Mesodermal cell (in vitro differentiated cells): ENCODE measurements at regions not wholly inside any gene's neighbourhood (a gene's known extent, or its start where the extent isn't known, plus 50 kb on each side); places are given as distances from the start of the nearest gene placed in this dataset.

Experiments
- H3K27ac ChIP-seq: 2 replicates; pipeline ENCODE4 v1.7.0; 2013; ENCODE audit warnings: mild to moderate bottlenecking, low read depth, low read length, moderate library complexity; ENCODE audit not compliant: severe bottlenecking
- H3K36me3 ChIP-seq: 2 replicates; pipeline ENCODE4 v1.7.1; 2013; ENCODE audit warnings: mild to moderate bottlenecking, low read length, moderate library complexity; ENCODE audit not compliant: control insufficient read depth, insufficient read depth
- H3K4me1 ChIP-seq: one replicate; pipeline ENCODE4 v1.7.1; 2013; ENCODE audit warnings: mild to moderate bottlenecking, low read length; ENCODE audit not compliant: insufficient read depth, control insufficient read depth, poor library complexity, severe bottlenecking
- H3K4me3 ChIP-seq: 2 replicates; pipeline ENCODE4 v1.7.0; 2013; ENCODE audit warnings: low read length, control low read depth, mild to moderate bottlenecking; ENCODE audit not compliant: insufficient read depth, poor library complexity, severe bottlenecking; ENCODE audit errors: extremely low read depth
- H3K9me3 ChIP-seq: 2 replicates; pipeline ENCODE4 v1.7.1; 2013; ENCODE audit warnings: mild to moderate bottlenecking, low read length, moderate library complexity; ENCODE audit not compliant: control insufficient read depth
- WGBS, 2 experiments: methylation state at CpG; one replicate each; pipeline ENCODE4 v1.1.5; 2013; ENCODE audit warnings: missing lambda C conversion rate in 2 of 2; ENCODE audit not compliant: insufficient coverage in 2 of 2; 5-methylcytosine and 5-hydroxymethylcytosine counted together

DNA sequence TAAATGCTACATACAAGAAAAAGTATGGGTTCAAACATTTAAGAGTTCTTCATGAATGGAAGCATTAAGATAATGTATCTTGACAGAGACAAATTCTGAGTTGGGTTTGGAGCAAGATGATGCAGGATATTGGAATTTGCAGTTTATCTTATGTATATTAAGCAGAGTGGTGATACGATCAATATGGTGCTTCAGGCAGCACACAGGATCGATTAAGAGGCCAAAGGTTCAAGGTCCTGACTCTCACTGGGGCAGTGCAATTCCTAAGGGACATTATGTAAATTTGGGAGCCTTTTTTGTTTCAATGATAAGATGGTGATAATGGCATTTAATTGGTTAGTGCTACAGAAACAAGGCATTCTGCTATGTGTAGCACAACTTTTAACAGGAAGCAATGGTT, 381.9 kb downstream of the KCNJ3 start:
- Histone ChIP-seq H3K36me3 (no peaks in the 10 kb centered on the region), H3K4me1 (no peaks in the 10 kb centered on the region), H3K9me3 (no peaks in the 10 kb centered on the region), H3K4me3 (no peak overlapping the region), H3K27ac (no peak overlapping the region)
- 52 to 65% methylated on average over 2 of the region's 2 CpGs for WGBS, 2 experiments

GRCh38 chr2:155070489-155070888, 372.0 kb downstream of the KCNJ3 start:
- 100% methylated on average over 1 of the region's 1 CpG; no CpG with 5 or more reads in 1 of the 2 experiments for WGBS, 2 experiments
- no peaks in the 10 kb centered on the region for H3K4me1 ChIP-seq
- no peaks in the 10 kb centered on the region for H3K9me3 ChIP-seq
- H3K4me3 ChIP-seq = no peak overlapping the region
- H3K36me3 ChIP-seq = no peaks in the 10 kb centered on the region
- H3K27ac ChIP-seq = no peak overlapping the region

DNA sequence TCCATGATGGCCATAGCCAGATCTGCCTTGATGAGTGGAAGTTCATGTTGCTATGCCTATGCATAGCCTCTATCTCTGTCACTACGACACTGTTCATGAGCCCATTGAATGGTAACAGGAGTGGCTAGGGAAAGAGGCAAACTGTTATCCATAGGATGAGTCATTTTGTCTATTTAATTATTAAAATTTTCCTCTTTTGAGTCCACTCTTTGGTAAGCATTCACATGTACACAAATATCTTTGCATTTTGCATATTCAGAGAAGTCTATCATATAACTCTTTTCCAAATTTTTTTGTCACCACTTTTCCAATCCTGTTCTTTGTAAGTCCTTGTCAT, 364.4 kb downstream of the KCNJ3 start:
- Histone ChIP-seq H3K9me3 (no peaks in the 10 kb centered on the region), H3K27ac (no peak overlapping the region), H3K4me3 (no peak overlapping the region), H3K36me3 (no peaks in the 10 kb centered on the region), H3K4me1 (no peaks in the 10 kb centered on the region)
- no CpG with 5 or more reads among the region's 1 CpG for WGBS, 2 experiments

GRCh38 chr2:155062250-155062921, 363.9 kb downstream of the KCNJ3 start:
- Histone ChIP-seq H3K9me3 (no peaks in the 10 kb centered on the region), H3K4me3 (no peak overlapping the region), H3K27ac (no peak overlapping the region), H3K4me1 (no peaks in the 10 kb centered on the region), H3K36me3 (no peaks in the 10 kb centered on the region)
- WGBS, 2 experiments = 86 to 94% methylated on average over 1 to 2 of the region's 2 CpGs

DNA sequence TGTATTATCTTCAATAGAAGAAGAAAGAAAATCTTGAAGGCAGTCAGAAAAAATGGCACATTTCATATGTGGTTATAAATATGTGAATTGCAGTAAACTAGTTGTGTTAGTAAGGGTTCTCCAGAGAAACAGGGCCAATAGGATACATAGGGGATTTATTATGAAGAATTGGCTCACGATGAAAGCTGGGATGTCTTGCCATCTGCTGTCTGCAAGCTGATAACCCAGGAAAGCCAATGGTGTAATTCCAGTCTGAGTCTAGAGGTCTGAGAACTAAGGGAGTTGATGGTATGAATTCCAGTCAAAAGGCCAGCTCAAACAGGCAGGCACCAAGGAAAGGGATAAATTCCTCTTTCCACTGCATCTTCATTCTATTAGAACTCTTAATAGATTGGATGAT, 362.4 kb downstream of the KCNJ3 start:
- no peaks in the 10 kb centered on the region for H3K9me3 ChIP-seq
- H3K27ac ChIP-seq = no peak overlapping the region
- no peaks in the 10 kb centered on the region for H3K36me3 ChIP-seq
- H3K4me1 ChIP-seq = no peaks in the 10 kb centered on the region
- 85 to 90% methylated on average over 1 of the region's 1 CpG for WGBS, 2 experiments
- no peak overlapping the region for H3K4me3 ChIP-seq

- no peaks in the 10 kb centered on the region for H3K4me1 ChIP-seq
- no peak overlapping the region for H3K27ac ChIP-seq
- 82 to 100% methylated on average over 3 to 4 of the region's 5 CpGs for WGBS, 2 experiments
- H3K36me3 ChIP-seq = no peaks in the 10 kb centered on the region
- H3K9me3 ChIP-seq = no peaks in the 10 kb centered on the region
- no peak overlapping the region for H3K4me3 ChIP-seq
Measured at GRCh38 chr2:155054712-155055111, 356.2 kb downstream of the KCNJ3 start.

DNA sequence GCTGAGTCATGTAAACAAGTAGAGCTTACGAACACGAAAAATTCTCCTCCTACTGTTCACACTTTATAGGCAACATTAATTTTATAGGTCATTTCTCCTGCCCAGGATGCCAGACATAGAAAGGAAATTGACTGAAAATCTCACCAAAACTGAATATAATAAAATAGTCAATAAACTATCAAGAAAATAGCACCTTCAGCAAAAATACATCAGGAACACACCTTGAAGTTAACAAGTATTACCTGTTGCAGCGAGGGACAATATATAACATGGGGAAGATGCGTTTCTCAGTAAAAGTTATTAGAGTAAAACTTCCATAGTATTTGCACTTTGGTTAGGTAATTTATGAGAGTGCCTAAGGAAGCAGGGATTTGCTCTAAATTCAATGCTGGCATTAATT, 344.6 kb downstream of the KCNJ3 start:
- Histone ChIP-seq H3K27ac (no peak overlapping the region), H3K9me3 (no peaks in the 10 kb centered on the region), H3K4me1 (no peaks in the 10 kb centered on the region), H3K36me3 (no peaks in the 10 kb centered on the region), H3K4me3 (no peak overlapping the region)
- 100% methylated on average over 1 of the region's 4 CpGs; no CpG with 5 or more reads in 1 of the 2 experiments for WGBS, 2 experiments

DNA sequence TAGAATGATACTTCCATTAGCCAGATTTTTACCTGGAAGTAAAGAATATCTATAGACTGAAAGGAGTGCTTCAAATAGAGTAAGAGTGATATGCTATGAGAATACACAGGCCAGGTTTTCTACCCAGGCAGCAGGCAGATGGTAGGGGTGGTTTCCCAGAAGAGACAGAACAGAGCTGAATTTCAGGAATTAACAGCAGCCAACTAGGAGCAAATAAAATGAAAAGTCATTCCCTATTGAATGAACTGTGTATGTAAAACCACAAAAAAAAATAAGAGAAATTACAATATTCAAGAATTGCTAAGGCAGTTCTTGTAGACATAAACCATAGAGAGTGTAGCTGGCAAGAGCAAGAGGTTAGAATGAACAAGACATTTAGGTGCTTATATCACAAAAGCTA, 336.8 kb downstream of the KCNJ3 start:
- Histone ChIP-seq H3K4me1 (no peaks in the 10 kb centered on the region), H3K4me3 (no peak overlapping the region), H3K27ac (no peak overlapping the region), H3K36me3 (no peaks in the 10 kb centered on the region), H3K9me3 (no peaks in the 10 kb centered on the region)

DNA sequence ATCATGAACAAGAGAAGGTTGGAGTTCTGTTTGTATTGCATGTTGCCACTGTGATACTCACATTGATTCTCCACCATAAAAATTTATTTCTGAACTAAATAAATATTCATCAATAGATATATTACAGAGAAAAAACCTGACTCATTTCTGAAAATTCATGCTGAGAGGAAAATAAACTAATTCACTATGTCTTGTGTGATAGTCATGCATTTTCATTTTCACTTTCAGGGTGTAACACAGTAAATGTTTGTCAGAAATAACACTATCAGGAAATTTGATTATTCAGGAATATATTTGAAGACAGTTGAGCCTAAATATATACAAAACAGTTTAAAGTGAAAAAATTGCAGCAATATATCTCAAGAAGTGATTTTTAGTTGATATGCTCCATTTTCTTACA, 335.2 kb downstream of the KCNJ3 start:
- Histone ChIP-seq H3K4me3 (no peak overlapping the region), H3K27ac (no peak overlapping the region), H3K9me3 (no peaks in the 10 kb centered on the region), H3K36me3 (no peaks in the 10 kb centered on the region), H3K4me1 (no peaks in the 10 kb centered on the region)

DNA sequence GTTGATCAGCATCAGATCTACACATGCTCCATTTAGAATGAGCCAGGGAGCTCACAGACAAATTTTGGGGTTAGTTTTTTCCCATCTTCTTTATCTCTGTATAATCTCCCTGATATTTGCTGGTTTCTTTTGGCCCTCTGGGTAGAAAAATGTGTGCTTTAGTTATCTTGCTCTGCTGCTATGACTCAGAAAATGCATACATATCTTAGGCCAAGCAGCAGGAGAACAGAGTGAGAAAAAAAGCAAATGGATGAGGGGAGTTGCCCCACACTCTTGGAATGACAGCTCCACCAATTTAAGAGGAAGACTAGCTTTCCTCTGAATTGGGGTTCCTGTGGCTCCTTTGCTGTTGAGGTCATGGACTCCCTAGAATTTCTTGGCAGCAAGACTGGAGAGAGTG, 331.8 kb downstream of the KCNJ3 start:
- Histone ChIP-seq H3K27ac (no peak overlapping the region), H3K9me3 (no peaks in the 10 kb centered on the region), H3K4me1 (no peaks in the 10 kb centered on the region), H3K36me3 (no peaks in the 10 kb centered on the region), H3K4me3 (no peak overlapping the region)

- H3K4me3 ChIP-seq = no peak overlapping the region
- H3K4me1 ChIP-seq = no peaks in the 10 kb centered on the region
- H3K9me3 ChIP-seq = no peaks in the 10 kb centered on the region
- no peak overlapping the region for H3K27ac ChIP-seq
- H3K36me3 ChIP-seq = no peaks in the 10 kb centered on the region
- WGBS, 2 experiments = no CpG with 5 or more reads among the region's 1 CpG
Measured at GRCh38 chr2:155026651-155027174, 328.2 kb downstream of the KCNJ3 start.
